ENCODE measurements at regions not wholly inside any gene's neighbourhood (a gene's known extent, or its start where the extent isn't known, plus 50 kb on each side); places are given as distances from the start of the nearest gene placed in this dataset.

GRCh38 chr1:235925016-235925415, 58.3 kb upstream of the LYST start:
- no peak for DNase-seq

- DNase-seq: peak in 3 of 6 experiments; percentile 19 to 37 (median 22)
Observed at GRCh38 chr1:235923466-235924021, 56.8 kb upstream of the LYST start.

GRCh38 chr1:235920596-235921375, 54.1 kb upstream of the LYST start:
- no peak for DNase-seq

GRCh38 chr1:235919833-235920441, 53.2 kb upstream of the LYST start:
- no peak for DNase-seq

GRCh38 chr1:235919127-235919832, 52.6 kb upstream of the LYST start:
- no peak for DNase-seq

- no peak for DNase-seq
Observed at GRCh38 chr1:235918465-235918864, 51.8 kb upstream of the LYST start.

GRCh38 chr1:235918032-235918431, 51.3 kb upstream of the LYST start:
- no peak for DNase-seq

- DNase-seq: peak in 5 of 6 experiments; percentile 10 to 52 (median 29)
Observed at GRCh38 chr1:235917267-235917811, 50.6 kb upstream of the LYST start.
